Prostate gland (tissue), 2 donors: ENCODE measurements at regions not wholly inside any gene's neighbourhood (a gene's known extent, or its start where the extent isn't known, plus 50 kb on each side); places are given as distances from the start of the nearest gene placed in this dataset.

ENCODE experiments used
- DNase-seq: peaks from one replicate; pipeline ENCODE4 v3.0.0-alpha.2; 2019; ENCODE audit warnings: low spot score
- H3K27ac ChIP-seq, 2 donors: fragments of 200-600 bp; sonication (generic); 2 replicates each; pipeline ENCODE4 v1.5.1; 2017 to 2019
- H3K27me3 ChIP-seq: fragments of 200-600 bp; sonication (generic); replicated peaks from 2 replicates; pipeline ENCODE4 v1.5.1; 2019; ENCODE audit not compliant: insufficient read depth
- H3K36me3 ChIP-seq, 2 donors: fragments of 200-600 bp; sonication (generic); 1 replicate in 1 of 2; 2 replicates in 1 of 2; pipeline versions ENCODE4 v1.5.1 to v1.8.1; 2017 to 2019
- H3K4me1 ChIP-seq: fragments of 200-600 bp; sonication (generic); replicated peaks from 2 replicates; pipeline ENCODE4 v1.5.1; 2019
- H3K4me3 ChIP-seq, 2 donors: fragments of 200-600 bp; sonication (generic); 2 replicates each; pipeline ENCODE4 v1.5.1; 2017 to 2019
- H3K9me3 ChIP-seq: fragments of 200-600 bp; sonication (generic); 2 replicates; pipeline ENCODE4 v1.5.1; 2017
- CTCF ChIP-seq, 4 experiments: fragments of 200-600 bp in 2 of 4; fragments of 450-650 bp in 2 of 4; sonication (generic) in 2 of 4; IDR thresholded peaks; 1 replicate in 3 of 4; 2 replicates in 1 of 4; pipeline ENCODE4 v1.5.1; 2016 to 2019; ENCODE audit warnings: antibody characterized with exemption in 4 of 4, mild to moderate bottlenecking in 2 of 4, moderate library complexity in 2 of 4
- POLR2A ChIP-seq: fragments of 450-650 bp; IDR thresholded peaks from one replicate; pipeline ENCODE4 v1.6.1; 2016; ENCODE audit warnings: antibody characterized with exemption, mild to moderate bottlenecking
- POLR2AphosphoS5 ChIP-seq: sonication (generic); formaldehyde crosslinking; IDR thresholded peaks from one replicate; pipeline ENCODE4 v1.6.1; 2017; ENCODE audit warnings: antibody characterized with exemption
- WGBS: methylation state at CpG from one replicate; pipeline ENCODE4 v1.1.5; 2018; 5-methylcytosine and 5-hydroxymethylcytosine counted together
- intact Hi-C: fragments of 100-400 bp; cut with DNase I; formaldehyde crosslinking; loops from one replicate; pipeline ENCODE4 v1.14.2; 2022

DNA sequence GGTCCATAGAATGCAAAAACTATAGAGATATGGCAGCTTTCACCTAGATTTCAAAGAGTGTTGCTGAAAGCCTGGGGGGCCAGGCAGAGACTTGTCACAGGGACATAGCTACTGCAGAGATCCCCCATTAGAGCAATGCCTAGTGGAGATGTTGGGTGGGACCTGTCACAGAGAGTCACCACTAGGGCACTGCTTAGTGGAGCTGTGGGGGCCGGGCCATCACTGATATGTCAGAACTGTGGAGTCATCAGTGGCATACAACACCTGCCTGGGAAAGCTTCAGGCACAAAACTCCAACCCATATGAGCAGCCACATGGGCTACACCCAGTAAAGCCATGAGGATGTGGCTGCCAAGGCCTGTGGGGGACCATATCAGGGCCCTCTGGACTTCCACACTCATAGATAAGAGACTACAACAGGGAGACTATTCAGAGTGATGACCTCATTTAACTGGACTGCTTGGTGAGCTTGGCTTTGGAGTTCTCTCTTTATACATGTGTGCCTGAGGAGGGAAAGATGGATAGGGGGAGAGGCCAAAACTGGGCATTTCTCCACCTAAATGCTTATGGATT is 176.3 kb downstream of the ZNF621 start:
- Histone ChIP-seq H3K36me3 (no peaks in the 10 kb centered on the region), H3K27me3 (no peaks in the 10 kb centered on the region), H3K4me3 (no peak overlapping the region), H3K27ac (no peak overlapping the region), H3K4me1 (no peaks in the 10 kb centered on the region), H3K9me3 (no peaks in the 10 kb centered on the region)
- 100% methylated on average over 1 of the region's 1 CpG for WGBS
- TF ChIP-seq POLR2AphosphoS5 (no peak), CTCF (IDR thresholded peaks at IDR 0.05) (no peak), POLR2A (no peak)
- intact Hi-C loops = no loop called here
- no peak for DNase-seq

DNA sequence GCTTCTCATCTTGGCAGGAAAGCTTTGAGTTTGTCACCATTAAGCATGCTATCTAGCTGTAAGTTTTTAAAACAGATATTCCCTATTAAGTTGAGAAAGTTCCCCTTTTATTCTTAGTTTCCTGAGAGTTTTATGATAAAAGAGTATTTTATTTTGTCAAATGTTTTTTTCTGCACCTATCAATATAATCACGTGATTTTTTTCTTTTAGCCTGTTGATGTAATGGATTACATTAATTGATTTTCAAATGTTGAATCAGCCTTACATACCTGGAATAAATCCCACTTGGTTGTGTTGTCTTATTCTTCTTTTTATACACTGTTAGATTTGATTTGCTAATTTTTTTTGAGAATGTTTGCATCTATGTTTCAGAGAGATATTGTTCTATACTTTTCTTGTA is 179.5 kb downstream of the ZNF621 start:
- intact Hi-C loops = no loop called here
- H3K9me3 ChIP-seq = no peaks in the 10 kb centered on the region
- DNase-seq = no peak
- H3K27ac ChIP-seq = no peak overlapping the region
- H3K4me1 ChIP-seq = no peaks in the 10 kb centered on the region
- H3K27me3 ChIP-seq = no peaks in the 10 kb centered on the region
- H3K36me3 ChIP-seq = no peaks in the 10 kb centered on the region
- 92% methylated on average over 1 of the region's 1 CpG for WGBS
- TF ChIP-seq POLR2A (no peak), CTCF (IDR thresholded peaks at IDR 0.05) (no peak), POLR2AphosphoS5 (no peak)
- no peak overlapping the region for H3K4me3 ChIP-seq

- intact Hi-C loops = no loop called here
Measured at GRCh38 chr3:40705663-40706062, 180.9 kb downstream of the ZNF621 start.

DNA sequence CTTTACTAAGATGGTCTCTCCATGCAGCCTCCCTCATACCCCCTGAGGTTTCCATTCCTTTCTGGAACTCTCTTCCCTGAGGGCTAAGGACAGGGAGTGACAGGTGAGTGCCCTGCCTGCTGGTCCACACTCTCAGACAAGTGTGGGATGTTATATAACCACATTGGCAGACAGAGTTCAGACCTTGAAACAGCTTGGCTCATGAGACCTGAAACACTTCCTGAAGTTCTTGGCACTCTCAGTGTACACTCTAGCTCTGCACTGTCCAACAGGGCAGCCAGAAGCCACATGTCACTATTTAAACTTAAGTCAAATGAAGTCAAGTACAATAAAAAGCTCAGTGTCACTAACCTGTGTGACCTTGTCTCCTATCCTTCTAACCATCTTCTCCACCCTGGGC is 188.5 kb downstream of the ZNF621 start:
- TF ChIP-seq POLR2A (no peak), POLR2AphosphoS5 (peak; percentile 70), CTCF (IDR thresholded peaks at IDR 0.05) (no peak)
- intact Hi-C loops = loop anchor here (10.0 kb wide), 2 partner anchors 481 to 1001 kb away; partner anchors contain the start of gene CTNNB1
- H3K36me3 ChIP-seq = no peaks in the 10 kb centered on the region
- no peak overlapping the region for H3K27ac ChIP-seq
- no peaks in the 10 kb centered on the region for H3K4me1 ChIP-seq
- no peaks in the 10 kb centered on the region for H3K27me3 ChIP-seq
- no peaks in the 10 kb centered on the region for H3K9me3 ChIP-seq
- peak; percentile 46 for DNase-seq
- H3K4me3 ChIP-seq = no peak overlapping the region

More at GRCh38 chr3:40705663-40706062, 180.9 kb downstream of the ZNF621 start:
- no peak overlapping the region for H3K4me3 ChIP-seq
- no peaks in the 10 kb centered on the region for H3K27me3 ChIP-seq
- no peak overlapping the region for H3K27ac ChIP-seq
- TF ChIP-seq POLR2AphosphoS5 (no peak), CTCF (IDR thresholded peaks at IDR 0.05) (no peak), POLR2A (no peak)
- no peaks in the 10 kb centered on the region for H3K36me3 ChIP-seq
- H3K4me1 ChIP-seq = no peaks in the 10 kb centered on the region
- no peaks in the 10 kb centered on the region for H3K9me3 ChIP-seq
- DNase-seq = no peak

DNA sequence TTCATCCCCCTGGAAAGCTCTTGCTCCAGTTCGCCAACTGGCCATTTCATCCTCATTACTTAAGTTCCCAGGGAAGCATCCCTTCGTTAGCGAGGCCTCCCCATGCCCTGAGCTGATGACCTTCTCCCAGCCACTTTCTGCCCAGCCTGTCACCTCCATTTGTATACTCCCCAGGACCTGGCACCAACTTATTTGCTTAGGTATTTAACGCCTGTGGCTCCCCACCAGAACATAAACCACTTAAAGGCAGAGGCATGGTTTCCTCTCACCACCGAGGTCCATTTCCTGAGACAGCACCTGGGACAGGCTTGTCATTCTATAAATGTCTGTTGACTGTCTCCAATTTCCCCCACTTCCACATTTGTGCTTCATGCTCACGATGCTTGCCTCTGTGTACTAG is 189.0 kb downstream of the ZNF621 start:
- no peaks in the 10 kb centered on the region for H3K4me1 ChIP-seq
- intact Hi-C loops = loop anchor here (10.0 kb wide), 2 partner anchors 481 to 1001 kb away; partner anchors contain the start of gene CTNNB1
- no peaks in the 10 kb centered on the region for H3K36me3 ChIP-seq
- no peaks in the 10 kb centered on the region for H3K27me3 ChIP-seq
- H3K9me3 ChIP-seq = no peaks in the 10 kb centered on the region
- WGBS = 73% methylated on average over 6 of the region's 6 CpGs
- H3K27ac ChIP-seq = no peak overlapping the region
- H3K4me3 ChIP-seq = no peak overlapping the region
- no peak for TF ChIP-seq POLR2A
- no peak for TF ChIP-seq CTCF (IDR thresholded peaks at IDR 0.05)
- TF ChIP-seq POLR2AphosphoS5 = no peak
- no peak for DNase-seq
